CD4-positive, alpha-beta T cell treated with Interleukin-1 beta for 1 hour (primary cell): ENCODE measurements at regions not wholly inside any gene's neighbourhood (a gene's known extent, or its start where the extent isn't known, plus 50 kb on each side); places are given as distances from the start of the nearest gene placed in this dataset.
"Not testable (repeated sequence)": the region's sequence is repeated elsewhere in the genome, so short reads cannot be mapped to it uniquely, and the experiment has no call there.

ENCODE experiments used
- DNase-seq, 2 donors: peaks; one replicate each; pipeline ENCODE4 v3.0.0-alpha.2; 2020 to 2022

DNA sequence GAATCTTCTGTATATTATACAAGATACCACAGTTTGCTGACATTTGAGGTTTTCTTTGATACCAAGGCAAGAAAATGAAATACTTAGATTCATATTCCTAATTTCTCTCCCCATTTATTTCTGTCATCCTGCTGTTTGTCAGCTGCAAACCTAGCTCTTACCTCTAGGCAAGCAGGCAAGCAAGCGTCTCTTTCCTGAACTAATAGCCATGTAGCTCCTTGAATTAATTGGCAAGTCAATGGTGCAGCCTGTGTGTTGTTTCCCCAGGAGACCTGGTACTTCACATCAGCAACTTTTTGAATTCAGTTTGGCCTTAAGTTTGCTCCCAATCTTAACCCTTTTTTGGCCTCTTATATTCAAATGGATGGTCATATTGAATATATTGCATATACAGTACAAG, 573.6 kb upstream of the ARRDC3 start:
- DNase-seq = no peak

DNA sequence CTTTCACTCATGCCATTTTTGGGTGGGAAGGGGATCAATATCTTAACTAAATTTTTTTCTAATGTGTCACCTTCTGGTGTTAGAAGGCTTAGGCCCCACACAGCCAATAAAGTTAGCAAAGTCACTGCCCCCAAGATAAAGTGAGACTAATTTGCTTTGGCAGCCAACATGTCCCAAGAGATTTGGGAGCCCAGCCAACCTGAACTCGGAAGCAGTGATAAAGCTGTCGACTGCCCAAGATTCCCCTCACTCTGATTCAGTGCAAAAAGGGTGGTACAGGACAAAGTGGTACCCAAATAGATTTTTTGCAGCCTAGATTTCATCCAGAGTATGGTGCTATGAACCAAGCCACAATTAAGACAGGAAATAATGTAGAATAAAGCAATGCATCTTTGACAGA, 572.5 kb upstream of the ARRDC3 start:
- no peak for DNase-seq

DNA sequence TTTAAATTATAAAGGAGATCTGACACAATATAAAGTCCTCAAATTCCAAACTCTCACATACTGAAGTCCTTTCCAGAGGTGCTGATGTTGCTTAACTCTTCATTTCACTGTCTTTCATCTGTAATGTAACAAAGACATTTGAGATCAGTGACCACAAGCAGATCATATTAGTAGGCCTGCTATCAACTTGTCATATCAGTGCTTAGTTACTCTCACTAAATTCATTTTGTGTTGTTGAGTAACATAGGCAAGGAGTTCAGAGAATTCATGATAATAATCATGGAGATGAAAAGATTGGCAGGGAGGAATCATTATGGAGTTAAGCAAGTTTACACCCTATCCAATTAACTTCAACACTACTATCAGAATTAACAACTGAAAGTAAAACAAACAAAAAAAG, 571.0 kb upstream of the ARRDC3 start:
- no peak for DNase-seq

DNA sequence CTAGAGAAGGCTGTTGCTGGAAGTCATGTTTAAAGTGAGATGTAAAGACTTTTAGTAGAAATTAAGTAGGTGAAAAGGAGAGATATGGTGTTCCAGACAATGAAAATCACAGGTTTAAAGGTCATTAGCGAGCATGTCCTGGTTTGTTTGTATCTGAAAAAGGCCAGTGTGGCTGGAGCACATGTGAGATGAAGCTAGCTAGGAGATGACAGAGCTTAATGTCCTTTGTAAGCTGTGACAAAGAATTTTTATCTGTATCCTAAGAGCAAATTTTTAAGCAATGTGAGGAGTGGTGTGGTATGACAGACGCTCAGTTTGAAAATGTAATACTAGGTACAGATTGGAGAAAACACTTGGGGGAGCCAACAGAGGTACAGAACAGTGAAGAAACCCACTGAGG, 567.2 kb upstream of the ARRDC3 start:
- no peak for DNase-seq

DNA sequence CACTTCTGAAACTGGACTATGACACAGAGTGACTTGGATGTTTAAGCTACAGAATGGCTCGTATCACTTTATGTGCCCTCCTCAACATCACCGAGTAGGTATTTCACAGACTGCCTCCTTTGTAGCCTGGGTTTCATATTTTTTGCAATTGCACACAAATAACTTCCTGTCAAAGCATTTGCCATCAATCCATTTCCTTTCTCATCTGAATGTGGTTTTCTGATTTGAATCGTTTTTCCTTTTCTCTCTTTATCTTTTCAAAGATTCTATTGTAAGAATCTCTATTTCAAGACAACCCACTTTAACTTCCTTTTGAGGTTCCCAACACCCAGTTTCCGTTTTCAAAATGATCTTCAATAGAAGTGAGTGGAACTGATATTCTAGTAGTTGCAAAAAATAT, 563.8 kb upstream of the ARRDC3 start:
- no peak for DNase-seq

DNA sequence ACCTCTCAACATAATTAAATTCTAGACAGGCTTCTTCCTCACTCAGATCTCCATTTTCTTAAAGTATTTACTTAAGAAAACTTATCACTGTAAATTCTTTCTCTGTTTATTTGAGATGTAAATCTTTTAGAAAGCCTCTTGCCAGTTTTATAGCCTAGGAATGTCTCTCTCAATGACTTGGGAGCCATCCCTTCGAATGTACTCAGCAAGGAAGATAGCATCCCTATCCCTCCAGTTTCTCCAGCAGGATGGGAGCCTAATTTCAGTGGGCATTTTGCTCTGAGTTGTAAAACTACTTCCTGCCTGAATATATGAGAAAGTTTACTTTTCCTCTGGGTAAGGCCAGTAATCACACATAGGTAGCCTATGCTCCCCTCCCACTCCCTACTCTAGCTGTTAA, 558.5 kb upstream of the ARRDC3 start:
- no peak for DNase-seq

DNA sequence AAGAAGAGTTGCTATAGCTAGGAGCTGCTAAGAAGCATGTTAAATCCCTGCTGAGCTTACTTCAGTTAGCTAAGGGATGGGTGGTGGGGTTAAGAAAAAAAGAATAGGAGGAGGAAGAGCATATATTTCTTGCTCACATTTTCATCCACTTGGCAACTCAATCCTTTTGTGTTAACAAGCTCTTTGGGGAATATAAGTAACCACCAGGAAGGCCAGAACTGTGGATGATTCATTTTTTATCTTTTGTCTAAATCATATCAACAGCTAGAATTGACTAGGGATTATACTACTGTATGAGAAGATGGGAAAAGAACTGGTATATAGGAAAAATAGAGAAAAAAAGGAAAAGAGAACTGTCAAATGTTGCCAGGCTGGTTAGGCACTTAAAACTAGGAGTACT, 555.3 kb upstream of the ARRDC3 start:
- no peak for DNase-seq

DNA sequence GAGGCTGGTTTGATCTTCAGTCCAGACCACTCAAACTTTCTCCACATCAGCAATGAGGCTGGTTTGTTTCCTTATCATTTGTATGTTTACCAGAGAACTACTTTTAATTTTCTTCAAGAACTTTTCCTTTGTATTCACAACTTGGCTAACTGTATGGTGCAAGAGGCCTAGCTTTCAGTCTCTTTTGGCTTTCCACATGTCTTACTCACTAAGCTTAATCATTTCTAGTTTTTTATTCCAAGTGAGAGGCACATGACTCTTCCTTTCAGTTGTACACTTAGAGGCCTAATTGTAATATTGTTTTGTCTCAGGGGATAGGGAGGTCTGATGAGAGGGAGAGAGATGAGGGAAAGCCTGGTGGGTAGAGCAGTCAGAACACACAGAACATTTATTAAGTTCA, 554.0 kb upstream of the ARRDC3 start:
- no peak for DNase-seq

DNA sequence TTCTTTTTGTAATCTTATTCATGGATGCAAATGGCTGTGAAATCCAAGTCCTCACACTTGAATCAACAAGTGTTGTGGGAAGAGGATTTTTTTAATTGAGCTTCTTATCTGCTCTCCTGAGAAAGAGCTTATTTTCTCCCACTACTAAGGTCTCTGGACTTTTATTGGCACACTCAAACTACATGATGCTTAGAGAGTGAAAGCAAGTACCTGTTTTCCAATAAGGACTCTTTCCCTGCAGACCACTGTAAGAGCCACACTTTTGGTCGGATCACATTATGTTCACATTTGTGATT, 546.4 kb upstream of the ARRDC3 start:
- no peak for DNase-seq

DNA sequence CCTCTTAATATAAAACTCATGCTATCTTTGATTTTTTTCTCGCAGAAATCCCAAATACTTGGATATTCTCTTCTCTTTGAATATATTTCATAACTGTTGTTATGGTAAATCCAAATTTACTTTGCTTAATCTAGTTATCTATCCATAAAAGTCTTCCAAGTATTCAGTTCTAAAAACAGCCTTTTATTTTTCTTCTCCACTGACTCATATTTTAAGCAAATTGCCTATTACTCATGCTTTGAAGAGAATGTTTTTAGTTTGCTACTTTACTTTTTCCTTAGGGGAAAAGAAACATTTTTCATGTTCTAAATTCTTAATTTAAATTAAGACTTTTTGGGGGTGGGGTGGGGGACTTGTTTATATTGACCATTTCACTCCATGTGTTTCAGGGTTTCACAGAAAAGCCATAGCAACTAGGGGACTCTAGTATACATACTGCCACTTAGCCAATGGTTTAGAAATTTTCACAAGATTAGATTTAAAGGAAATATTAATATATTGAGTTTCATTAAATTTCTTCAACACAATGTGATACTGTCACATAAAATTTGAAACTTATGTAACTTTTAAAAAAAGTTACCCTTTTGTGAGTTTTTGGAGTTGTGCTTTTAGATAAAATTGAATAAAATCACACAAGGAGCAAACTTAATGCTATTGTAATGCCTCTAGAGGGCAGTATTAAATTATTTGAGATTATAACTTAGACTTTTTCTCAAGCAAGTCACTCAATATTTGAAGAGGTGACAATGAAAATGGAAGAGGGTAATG, 545.8 kb upstream of the ARRDC3 start:
- no peak for DNase-seq

DNA sequence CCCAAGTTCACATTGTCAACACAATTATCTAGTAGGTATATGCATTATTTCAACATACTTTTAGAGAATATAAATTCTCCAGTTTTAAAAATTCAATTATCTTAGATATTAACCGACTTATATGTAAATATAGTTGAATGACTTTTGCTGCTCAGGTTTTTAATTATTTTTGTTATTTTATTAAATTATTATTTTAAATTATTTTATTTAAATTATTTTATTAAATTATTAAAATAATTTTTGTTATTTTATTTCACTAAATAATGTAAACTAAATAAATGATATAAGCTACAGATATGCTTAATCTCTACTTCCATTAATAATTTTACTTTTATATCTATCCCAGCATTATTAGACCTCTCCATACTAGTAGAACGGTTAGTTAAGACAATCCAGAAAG, 544.3 kb upstream of the ARRDC3 start:
- DNase-seq = no peak

DNA sequence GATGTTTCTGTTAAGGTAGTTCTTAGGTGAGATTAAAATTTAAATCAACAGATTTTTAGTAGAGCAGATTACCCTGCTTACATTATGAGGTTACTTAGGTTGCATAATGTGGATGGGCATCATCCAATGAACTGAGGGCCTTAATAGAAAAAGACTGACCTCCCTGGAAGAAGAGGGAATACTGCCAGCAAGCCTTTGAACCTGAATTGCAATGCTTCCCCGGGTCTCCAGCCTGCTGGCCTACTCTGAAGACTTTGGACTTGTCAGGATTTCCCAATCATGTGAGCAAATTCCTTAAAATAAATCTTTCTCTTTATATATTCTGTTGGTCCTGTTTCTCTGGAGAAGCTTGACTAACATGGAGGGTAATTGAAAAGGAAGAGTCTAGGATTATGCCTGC, 542.1 kb upstream of the ARRDC3 start:
- DNase-seq = no peak

DNA sequence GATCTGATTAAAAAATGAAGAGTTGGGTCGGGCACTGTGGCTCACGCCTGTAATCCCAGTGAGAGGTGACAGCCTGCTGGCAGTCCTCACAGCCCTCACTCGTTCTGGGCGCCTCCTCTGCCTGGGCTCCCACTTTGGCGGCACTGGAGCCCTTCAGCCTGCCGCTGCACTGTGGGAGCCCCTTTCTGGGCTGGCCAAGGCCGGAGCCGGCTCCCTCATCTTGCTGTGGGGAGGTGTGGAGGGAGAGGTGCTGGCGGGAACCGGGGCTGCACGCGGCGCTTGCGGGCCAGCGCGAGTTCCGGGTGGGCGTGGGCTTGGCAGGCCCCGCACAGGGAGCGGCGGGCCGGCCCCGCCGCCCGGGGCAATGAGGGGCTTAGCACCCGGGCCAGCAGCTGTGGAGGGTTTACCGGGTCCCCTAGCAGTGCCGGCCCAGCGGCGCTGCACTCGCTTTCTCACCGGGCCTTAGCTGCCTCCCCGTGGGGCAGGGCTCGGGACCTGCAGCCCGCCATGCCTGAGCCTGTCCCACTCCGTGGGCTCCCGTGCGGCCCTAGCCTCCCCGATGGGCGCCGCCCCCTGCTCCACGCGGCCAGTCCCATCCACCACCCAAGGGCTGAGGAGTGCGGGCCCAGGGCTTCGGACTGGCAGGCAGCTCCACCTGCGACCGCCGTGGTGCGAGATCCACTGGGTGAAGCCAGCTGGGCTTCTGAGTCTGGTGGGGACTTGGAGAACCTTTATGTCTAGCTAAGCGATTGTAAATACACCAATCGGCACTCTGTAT, 534.1 kb upstream of the ARRDC3 start:
- DNase-seq = not testable (repeated sequence)

DNA sequence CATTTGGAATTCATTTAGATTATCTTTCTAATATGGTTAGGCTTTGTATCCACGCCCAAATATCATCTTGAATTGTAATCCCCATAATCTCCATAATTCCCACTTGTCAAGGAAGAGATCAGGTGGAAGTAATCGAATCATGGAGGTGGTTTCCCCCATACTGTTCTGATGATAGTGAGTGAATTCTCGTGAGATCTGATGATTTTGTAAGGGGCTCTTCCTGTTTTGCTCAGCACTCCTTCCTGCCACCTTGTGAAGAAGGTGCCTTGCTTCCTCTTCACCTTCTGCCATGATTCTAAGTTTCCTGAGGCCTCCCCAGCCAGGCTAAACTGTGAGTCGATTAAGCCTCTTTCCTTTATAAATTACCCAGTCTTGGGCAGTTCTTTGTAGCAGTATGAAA, 527.5 kb upstream of the ARRDC3 start:
- DNase-seq = no peak

DNA sequence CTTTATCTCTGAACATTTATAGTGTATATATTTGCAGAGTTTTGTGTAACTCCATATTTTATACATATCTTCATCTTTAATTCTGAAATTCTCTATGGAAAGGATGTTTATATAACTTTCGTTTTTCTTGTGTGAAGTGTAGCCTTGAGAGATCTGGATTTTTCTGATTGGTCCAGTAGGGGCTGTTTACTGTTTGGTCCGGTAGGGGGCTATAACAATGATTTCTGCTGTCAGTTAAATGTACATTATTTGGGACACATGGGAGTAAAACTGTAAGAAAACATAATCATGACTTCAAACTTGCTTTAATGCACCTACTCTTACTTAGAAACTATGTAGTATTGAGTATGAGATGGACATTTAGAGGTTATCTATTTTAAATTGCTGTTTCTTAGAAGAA, 527.1 kb upstream of the ARRDC3 start:
- DNase-seq = no peak

DNA sequence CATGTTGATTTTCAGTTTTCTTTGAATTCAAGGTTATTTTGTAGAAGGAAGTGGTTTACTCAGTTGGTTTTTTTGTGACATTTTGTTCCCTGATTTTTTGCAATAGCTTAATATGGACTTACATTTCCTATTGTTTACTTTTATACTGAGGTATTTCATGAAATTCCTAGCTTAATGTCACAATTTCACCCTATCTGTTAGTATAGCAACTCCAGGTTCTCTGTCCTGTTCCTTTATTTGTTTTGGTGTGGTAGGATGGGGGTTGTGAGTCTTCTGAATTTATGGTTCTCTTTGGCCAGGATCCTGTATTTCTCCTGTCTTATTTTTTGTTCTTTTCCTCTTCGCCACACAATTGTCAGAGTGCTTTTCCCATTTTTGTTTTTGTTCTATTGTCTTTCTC, 523.4 kb upstream of the ARRDC3 start:
- no peak for DNase-seq

DNA sequence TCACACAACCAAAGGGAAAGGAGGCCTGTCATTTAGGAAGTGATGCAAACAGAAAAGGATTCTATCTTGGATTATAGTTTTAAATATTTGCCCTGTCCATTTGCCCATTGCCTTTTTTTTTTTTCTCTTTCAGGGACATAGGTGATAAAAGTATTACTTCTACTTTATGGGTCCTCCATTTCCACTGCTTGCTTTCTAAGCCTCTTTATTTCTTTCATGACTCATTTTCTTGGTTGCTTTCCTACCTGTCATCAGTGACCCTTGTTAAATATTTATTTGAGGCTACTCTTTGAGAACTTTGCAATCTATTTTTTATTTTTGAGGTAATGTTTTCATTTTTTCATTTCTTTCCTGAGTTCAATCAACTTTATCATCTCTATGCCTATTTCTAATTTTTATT, 522.9 kb upstream of the ARRDC3 start:
- DNase-seq = no peak

DNA sequence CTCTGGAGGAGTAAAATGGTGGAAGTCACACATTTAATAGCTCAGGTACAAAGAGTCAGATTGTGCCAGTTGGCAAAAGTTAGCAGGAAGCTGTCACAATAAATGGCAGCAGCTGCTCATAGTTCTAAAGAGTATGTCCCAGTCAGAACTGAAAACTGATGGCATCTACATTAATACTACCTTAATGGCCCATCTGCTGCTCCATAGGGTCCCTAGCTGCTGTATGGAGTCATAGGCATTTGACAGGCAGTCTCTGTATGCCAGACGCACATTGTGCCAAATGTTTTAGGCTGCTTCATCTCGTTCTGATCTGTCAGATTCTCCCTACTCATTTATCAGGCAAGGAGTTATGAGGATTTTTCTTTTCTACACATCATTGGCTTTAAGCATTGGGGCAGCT, 515.8 kb upstream of the ARRDC3 start:
- no peak for DNase-seq

DNA sequence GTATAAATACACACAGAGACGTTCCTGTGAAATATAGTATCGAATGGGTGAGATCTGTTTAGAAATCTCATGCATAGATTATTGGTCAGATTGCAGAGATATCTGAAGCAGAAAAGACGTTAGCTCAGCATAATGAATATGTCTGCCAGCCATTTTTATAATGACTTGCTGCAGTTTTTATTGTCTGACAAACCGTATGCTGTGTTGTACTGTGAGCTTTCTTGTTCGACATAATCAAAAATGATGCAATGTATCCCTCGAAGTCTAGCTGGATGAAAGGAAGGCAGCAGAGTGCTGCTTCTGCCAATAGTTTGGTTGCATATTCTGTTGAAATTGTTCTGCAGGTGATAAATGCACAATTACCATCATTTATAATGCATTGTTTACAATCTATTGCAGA, 514.9 kb upstream of the ARRDC3 start:
- DNase-seq = no peak

DNA sequence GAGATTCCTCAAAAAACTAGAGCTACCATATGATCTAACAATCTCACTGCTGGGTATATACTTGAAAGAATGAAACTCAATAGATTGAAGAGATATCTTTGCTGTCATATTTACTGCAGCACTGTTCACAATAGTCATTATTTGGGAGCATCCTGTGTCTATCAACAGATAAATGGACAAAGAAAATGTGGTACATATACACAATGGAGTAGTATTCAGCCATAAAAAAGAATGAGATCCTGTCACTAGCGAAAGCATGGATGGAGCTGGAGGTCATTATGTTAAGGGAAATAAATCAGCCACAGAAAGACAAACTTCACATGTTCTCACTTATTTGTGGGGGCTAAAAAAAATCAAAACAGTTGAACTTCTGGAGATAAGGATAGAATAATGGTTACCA, 505.7 kb upstream of the ARRDC3 start:
- no peak for DNase-seq

DNA sequence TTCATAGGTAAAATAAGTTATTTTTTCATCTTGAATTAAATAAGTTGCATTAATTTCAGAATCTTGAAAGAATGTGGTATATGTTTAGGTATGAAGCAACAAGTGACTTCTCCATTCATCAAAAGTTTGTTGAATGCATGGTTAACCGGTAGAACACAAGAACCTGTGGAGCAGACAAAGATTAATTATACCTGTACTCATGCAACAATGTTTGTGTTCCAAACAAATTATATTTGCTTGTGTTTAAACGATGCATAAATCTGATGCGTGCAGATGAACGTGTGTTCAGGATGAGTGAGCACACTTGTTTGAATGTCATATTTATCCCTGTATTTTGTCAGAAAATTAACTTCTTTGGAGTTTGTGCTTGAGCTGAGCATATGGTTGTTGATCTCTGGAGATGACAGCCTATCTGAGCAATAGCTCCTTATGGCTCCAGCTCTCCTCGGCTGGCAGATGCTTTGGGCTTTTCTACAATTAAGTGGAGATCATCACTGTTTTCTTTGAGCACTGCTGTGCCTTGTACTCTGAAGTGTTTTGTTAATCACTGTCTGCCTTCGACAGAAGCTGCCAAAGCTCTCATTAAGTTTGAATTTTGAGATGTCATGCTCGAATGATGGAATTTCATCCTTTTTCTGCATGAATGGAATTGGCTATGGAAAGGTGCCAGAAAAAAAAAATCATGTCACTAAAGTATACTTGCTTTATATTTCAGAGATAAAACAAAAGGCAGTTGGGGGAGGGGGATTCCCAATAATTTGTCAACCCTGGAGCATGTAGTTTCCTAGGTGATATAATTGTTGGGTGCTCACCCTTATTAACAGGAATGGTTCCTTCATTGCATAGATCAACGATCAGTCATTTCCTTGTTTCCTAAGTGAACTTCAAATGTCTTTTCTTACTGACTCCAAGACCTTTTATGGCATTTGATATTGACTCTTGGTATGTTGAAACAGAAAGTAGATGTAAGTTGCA, 502.5 kb upstream of the ARRDC3 start:
- DNase-seq = no peak

DNA sequence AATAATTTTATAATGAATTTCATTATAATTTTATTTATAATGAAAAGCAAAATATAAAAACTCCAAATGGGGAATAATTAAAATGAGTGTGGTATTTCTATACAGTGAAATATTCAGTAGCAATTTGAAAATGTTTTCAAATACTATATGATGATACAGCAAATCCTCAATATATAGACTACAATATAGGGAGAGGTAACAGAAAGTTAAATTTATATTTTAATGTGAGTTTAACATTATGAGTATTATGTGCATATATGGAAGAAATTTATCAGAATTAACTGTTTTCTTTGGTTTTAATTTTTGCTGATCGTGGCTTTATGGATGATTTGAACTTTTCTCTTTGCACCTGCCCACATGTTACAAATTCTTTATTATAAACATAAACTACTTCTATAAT, 500.9 kb upstream of the ARRDC3 start:
- DNase-seq = no peak

DNA sequence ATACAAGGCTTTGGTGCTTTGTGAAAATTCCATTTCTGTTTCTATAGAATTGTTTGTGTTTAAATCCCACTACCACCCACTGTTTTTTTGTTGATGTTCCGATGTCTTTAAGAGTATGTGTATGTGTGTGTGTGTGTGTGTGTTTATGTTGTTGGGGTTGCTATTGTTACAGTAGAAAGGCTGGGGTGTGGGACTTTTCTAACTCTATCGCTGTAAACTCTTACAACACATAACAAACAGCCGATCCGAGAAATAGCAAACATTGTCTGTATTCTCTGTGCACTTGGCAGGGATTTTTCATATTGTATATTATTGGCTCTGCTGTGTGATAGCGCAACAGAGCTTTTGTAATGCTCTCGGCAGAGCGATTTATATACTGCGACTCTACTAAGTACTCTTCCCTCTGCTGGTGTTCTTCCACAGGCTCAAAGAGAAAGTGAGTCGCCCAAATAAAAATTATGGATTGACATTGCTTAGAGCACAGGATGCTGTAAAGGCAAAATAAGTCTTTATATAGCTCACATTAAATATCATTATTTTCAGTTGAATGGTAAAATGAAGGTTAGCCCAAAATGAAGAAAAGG, 492.2 kb upstream of the ARRDC3 start:
- DNase-seq = no peak
